HG03060 (cell line): ENCODE measurements at regions not wholly inside any gene's neighbourhood (a gene's known extent, or its start where the extent isn't known, plus 50 kb on each side); places are given as distances from the start of the nearest gene placed in this dataset.

Experiments
- ATAC-seq: cut with Tn5 transposase; IDR thresholded peaks from one replicate; pipeline ENCODE4 v1.9.1; 2021; ENCODE audit warnings: low read depth, moderate number of reproducible peaks; ENCODE audit not compliant: unreplicated experiment

DNA sequence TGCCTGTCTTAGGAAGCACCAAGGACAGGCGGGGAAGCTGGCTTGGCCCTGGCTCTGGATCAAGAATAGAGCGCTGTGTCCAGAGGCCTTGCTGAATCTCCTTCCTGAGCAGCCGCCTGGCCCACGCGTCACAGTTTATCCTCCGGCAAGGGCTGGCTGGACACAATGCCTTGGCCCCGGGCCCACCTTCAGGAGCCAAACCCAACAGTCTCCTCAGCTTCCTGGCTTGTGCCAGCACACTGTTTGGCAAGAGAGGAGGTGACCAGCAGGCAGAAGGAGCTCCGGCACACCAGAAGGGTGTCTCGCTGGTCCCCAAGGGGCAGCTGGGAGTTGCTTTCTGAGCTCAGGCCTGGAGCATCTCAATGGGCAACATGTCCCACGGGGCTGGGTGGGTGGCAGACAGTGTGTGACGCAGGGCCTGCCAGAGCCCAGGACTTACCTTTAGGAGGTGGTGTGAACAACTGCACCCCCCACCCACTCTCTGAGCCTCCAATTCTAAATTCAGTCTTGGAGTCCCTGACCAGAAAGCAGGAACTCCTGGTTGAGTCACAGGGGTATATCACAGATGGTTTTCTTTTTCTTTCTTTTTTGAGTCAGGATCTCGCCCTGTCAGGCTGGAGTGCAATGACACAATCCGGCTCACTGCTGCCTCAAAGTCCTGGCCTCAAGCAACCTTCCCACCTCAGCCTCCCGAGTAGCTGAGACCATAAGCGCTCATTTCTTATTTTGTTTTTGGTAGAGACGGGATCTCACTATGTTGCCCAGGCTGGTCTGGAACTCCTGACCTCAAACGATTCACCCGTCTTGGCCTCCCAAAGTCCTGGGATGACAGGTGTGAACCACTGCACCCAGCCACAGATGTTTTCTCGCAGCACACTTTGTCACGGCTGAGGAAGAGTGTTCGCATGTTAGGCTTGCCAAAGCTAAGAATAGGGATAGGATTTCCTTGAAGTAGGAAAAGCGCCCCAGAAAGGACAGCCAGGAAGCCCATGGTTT lies 361.2 kb downstream of the BCOR start:
- ATAC-seq: no peak

- no peak for ATAC-seq
Observed at GRCh38 chrX:39739585-39739984, 358.2 kb downstream of the BCOR start.

DNA sequence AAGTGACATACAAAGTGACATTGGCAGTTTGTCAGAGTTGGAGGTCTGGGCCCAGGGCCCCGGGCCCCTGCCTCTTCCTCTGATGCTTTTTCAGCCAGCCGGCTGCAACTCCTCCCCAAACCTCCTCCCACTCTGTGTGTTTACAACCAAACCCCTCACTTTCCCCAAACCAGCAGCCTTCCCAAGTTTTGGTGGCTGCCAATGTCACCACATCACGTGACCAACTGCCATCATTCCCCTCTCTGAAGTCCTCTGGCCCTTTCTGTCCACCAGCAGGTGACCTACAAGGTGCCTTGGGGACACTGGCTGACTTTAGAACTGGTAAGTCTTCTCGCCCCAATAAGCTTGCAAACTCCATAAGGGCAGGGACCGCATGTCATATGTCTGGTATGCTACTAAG lies 357.7 kb downstream of the BCOR start:
- ATAC-seq: no peak

DNA sequence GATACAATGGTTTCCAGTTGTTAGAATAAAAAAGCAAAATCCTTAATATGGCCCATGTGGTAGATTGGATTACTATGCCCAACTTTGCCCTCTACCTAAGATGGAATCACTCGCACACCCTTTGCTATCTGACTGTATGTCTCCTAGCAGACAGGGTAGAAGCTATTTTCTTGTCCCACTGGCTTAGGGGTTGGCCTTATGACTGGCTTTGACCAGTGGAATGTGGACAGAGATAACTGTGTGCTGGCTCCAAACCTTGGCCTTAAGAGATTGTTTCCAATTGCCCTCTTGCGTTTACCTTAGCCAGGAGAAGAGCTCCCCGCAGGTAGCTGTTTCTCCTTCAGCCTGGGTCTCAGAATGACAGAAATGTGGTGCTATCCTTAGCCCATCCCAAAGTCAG lies 355.9 kb downstream of the BCOR start:
- ATAC-seq: no peak

DNA sequence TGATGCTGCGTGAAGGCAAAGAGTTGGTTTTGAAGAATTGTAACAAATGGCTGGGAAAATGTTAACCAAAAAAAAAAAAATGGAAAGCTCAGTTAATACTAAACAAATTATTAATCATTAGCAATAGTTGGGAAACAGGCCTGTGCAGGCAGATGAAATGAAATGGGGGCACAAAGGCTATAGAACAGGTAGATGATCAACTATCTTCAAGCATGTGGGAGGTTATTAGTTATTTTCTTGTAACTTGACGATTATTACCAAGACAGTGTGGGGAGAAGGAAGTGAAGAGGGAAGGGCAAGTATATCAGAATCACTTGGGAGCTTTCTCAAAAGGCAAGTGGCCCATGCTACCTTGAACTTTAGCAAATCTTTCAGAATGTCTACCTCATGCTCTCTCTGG lies 351.9 kb downstream of the BCOR start:
- no peak for ATAC-seq

DNA sequence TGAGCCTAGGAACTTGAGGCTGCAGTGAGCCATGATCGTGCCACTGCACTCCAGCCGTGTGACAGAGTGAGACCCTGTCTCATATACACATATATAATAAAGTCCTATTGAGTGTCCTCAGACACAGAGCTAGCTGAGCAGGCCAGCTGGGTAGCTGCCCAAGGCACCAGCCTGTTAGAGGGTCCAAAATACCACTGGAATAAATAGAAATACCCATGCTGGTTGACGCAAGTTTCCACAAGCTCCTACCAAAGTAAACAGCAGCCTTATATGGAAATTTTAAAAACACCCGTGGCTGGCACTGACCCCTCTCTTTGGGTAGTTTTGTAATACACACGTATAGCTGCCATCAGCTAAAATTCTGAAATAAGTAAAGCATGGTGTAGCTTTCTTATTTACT lies 348.6 kb downstream of the BCOR start:
- no peak for ATAC-seq

GRCh38 chrX:39749728-39750127 lies 348.0 kb downstream of the BCOR start:
- ATAC-seq: no peak

DNA sequence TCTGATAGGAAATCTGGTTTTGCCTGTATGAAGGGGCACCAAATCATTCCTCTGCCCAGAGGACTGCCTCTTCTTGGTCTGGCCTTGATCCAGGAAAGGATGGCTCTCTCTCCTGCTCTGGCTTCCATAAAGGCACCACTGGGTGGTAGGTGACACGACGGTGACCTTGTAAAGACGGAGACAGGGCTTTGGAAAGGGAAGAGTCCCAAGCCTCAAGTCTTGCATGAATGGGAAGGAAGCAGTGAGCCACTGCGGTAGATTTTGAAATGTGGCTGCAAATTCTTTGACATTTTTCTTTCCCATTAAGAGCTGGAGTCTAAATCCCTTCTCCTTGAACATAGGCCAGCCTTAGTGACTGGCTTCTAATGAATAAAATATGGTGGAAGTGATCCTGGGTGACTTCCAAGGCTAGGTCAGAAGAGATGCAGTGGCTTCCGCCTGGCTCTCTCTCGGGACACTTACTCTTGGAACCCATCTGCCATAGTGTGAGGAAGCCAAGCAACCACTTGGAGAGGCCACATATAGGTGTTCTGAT lies 347.4 kb downstream of the BCOR start:
- no peak for ATAC-seq

DNA sequence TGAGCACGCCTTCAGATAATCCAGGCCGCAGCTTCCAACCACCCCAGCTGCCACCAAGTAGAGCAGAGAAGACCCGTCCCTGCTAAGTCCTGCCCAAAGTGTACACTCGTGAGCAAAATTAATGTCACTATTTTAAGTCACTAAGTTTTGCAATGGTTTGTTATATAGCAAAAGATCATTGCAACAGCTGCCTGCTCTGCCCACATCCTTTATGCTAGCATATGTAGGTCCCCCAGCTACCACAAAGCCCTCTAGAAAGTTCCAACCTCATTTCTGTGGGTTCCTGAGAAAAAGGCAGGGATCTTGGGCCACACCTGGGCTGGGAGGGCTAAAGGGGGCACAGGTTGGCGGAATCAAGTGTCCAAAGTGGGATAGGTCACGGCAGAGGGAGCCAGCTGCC lies 346.9 kb downstream of the BCOR start:
- no peak for ATAC-seq

DNA sequence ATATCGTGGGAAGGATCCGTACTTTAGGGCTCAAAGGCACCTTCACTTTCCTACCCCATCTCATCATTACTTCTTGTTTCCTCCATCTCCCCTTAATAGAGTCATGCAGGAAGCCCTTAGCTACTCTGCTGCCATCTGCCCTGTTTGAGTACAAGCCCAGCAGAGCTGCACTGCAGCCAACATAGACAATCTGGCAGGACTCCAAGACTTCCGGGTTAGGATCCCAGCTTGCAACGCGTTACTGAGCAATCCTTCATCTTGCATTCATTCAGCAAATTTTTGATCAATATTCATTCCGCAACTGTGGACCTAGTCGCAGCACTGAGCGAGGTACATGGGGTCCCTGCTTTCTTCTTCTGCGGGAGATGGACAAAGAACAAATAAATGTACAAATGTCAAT lies 344.9 kb downstream of the BCOR start:
- no peak for ATAC-seq

- no peak for ATAC-seq
Observed at GRCh38 chrX:39753293-39753996, 344.3 kb downstream of the BCOR start.

GRCh38 chrX:39755143-39756032 lies 342.4 kb downstream of the BCOR start:
- ATAC-seq: no peak

- no peak for ATAC-seq
Observed at GRCh38 chrX:39756086-39756883, 341.5 kb downstream of the BCOR start.

DNA sequence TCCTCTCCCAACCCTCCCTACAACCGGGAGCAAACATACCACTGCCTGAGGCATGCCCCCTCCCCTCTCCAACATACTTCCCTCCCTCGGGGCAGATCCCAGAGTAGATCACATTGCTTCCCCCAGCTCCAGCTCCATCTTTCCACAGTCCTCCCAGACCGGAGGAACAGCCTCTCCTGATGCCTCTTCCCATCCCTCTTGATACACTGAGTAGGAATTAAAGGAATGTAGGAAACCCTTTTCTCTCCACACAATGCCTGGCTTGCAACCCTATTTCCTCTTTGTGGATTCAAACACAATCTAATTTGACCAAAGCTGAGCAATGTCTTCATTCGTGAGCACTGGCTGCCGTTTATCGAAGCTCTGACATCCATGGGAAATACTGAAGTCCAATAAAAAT lies 339.8 kb downstream of the BCOR start:
- no peak for ATAC-seq

- no peak for ATAC-seq
Observed at GRCh38 chrX:39758791-39759525, 338.8 kb downstream of the BCOR start.

- ATAC-seq: no peak
Observed at GRCh38 chrX:39759526-39760224, 338.1 kb downstream of the BCOR start.

GRCh38 chrX:39760930-39761329 lies 336.8 kb downstream of the BCOR start:
- no peak for ATAC-seq

DNA sequence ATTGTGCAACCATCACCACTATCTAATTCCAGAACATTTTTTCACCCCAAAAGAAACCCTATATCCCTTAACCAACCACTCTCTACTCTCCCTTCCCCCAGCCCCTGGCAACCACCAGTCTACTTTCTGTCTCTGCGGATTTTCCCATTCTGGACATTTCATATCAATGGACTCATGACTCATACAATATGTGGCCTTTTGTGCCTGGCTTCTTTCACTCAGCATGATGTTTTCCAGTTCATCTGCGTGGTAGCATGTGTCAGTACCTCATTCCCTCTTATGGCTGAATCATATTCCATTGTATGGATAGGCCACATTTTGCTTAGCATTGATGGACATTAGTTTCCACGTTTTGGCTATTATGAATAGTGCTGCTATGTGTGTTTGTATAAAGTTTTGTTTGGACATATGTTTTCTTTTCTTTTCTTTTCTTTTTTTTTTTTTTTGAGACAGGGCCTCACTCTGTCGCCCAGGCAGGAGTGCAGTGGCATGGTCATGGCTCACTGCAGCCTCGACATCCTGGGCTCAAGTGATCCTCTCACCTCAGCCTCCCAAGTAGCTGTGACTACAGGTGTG lies 335.4 kb downstream of the BCOR start:
- no peak for ATAC-seq
